ENCODE measurements at regions not wholly inside any gene's neighbourhood (a gene's known extent, or its start where the extent isn't known, plus 50 kb on each side); places are given as distances from the start of the nearest gene placed in this dataset.

DNA sequence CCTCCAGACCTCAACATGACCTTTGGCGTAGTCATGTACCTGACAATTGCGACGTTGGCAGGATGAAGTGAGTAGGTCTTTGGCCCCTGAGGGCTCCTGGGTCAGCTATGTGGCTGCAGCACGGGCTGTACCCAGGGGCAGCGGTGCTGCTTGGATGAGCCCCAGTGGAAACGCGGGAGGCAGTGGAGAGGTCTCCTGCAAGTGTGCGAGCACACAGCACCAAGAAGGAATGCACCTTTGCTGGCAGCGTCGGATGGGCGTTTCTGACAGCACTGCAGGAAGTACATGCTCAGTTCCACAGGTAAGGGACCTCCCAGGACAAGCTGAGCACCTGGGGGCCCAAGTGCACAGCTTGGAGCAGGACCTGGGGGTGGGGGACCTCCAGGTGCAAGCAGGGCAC lies 67.4 kb upstream of the UNC13C start:
- no peaks in the 10 kb centered on the region for H3K36me3 ChIP-seq (replicated peaks in 1 of 2; ENCODE audit: control extremely low read depth in 1 of 2, control insufficient read depth in 1 of 2, extremely low read depth in 1 of 2, insufficient read depth in 2 of 2, low read length in 1 of 2)
- H2AFZ ChIP-seq (ENCODE audit: insufficient read depth, low read depth, low read length, poor library complexity, severe bottlenecking) = no peak overlapping the region
- Mint-ChIP-seq H3K27ac (no peak overlapping the region), H3K4me3 (no peak overlapping the region), H3K4me1 (no peaks in the 10 kb centered on the region), H3K27me3 (no peaks in the 10 kb centered on the region), H3K9me3 (ENCODE audit: insufficient read depth) (no peaks in the 10 kb centered on the region)
- POLR2A ChIA-PET = no interaction called here
- CTCF ChIA-PET = no interaction called here
- H3K4me3 ChIP-seq (ENCODE audit: control extremely low read depth in 1 of 5, extremely low read depth in 1 of 5, insufficient read depth in 1 of 5, low read depth in 2 of 5, low read length in 4 of 5) = no peak overlapping the region
- no peak overlapping the region for H3K27ac ChIP-seq (ENCODE audit: low read length in 2 of 2)
- no peak for ATAC-seq (ENCODE audit: low read depth)
- H3K27me3 ChIP-seq (replicated peaks in 1 of 4; ENCODE audit: control extremely low read depth in 1 of 4, control insufficient read depth in 3 of 4, insufficient read depth in 4 of 4, low read length in 3 of 4) = no peaks in the 10 kb centered on the region
- peaks cover 0 to 6% (median 0%) of the 10 kb centered on the region in 3 donors for H3K9me3 ChIP-seq (ENCODE audit: control extremely low read depth in 1 of 3, control insufficient read depth in 2 of 3, insufficient read depth in 1 of 3, low read length in 2 of 3)
- no peak overlapping the region for H3K9ac ChIP-seq (ENCODE audit: low read length)
- no peaks in the 10 kb centered on the region for H3K4me1 ChIP-seq (ENCODE audit: control insufficient read depth in 2 of 2, insufficient read depth in 2 of 2, low read length in 2 of 2)
- H3K4me2 ChIP-seq (replicated peaks; ENCODE audit: low read depth, low read length, poor library complexity, severe bottlenecking) = no peak overlapping the region
- no peak for TF ChIP-seq EZH2 (IDR thresholded peaks at IDR 0.05; ENCODE audit: borderline replicate concordance, insufficient read depth, low read depth, low read length, poor library complexity, severe bottlenecking)
- TF ChIP-seq, protein P1, sequence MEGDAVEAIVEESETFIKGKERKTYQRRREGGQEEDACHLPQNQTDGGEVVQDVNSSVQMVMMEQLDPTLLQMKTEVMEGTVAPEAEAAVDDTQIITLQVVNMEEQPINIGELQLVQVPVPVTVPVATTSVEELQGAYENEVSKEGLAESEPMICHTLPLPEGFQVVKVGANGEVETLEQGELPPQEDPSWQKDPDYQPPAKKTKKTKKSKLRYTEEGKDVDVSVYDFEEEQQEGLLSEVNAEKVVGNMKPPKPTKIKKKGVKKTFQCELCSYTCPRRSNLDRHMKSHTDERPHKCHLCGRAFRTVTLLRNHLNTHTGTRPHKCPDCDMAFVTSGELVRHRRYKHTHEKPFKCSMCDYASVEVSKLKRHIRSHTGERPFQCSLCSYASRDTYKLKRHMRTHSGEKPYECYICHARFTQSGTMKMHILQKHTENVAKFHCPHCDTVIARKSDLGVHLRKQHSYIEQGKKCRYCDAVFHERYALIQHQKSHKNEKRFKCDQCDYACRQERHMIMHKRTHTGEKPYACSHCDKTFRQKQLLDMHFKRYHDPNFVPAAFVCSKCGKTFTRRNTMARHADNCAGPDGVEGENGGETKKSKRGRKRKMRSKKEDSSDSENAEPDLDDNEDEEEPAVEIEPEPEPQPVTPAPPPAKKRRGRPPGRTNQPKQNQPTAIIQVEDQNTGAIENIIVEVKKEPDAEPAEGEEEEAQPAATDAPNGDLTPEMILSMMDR (IDR thresholded peaks at IDR 0.05) = no peak
- intact Hi-C loops (cut with micrococcal nuclease) = no loop called here
- no peaks in the 10 kb centered on the region for H3K79me2 ChIP-seq (ENCODE audit: control insufficient read depth, insufficient read depth, low read length)
- no peak for DNase-seq
- WGBS (ENCODE audit: insufficient coverage) = 94% methylated on average over 11 of the region's 11 CpGs
- H4K20me1 ChIP-seq (ENCODE audit: control insufficient read depth, insufficient read depth, low read length, poor library complexity, severe bottlenecking) = no peaks in the 10 kb centered on the region

GRCh38 chr15:53910236-53910849 lies 67.9 kb upstream of the UNC13C start:
- CTCF ChIA-PET = no interaction called here
- H4K20me1 ChIP-seq (ENCODE audit: control insufficient read depth, insufficient read depth, low read length, poor library complexity, severe bottlenecking) = no peaks in the 10 kb centered on the region
- H2AFZ ChIP-seq (ENCODE audit: insufficient read depth, low read depth, low read length, poor library complexity, severe bottlenecking) = no peak overlapping the region
- H3K4me1 ChIP-seq (ENCODE audit: control insufficient read depth in 2 of 2, insufficient read depth in 2 of 2, low read length in 2 of 2) = no peaks in the 10 kb centered on the region
- no peak overlapping the region for H3K9ac ChIP-seq (ENCODE audit: low read length)
- Mint-ChIP-seq H3K27me3 (no peaks in the 10 kb centered on the region), H3K9me3 (ENCODE audit: insufficient read depth) (no peaks in the 10 kb centered on the region), H3K27ac (no peak overlapping the region), H3K4me3 (no peak overlapping the region), H3K4me1 (no peaks in the 10 kb centered on the region)
- ATAC-seq (ENCODE audit: low read depth) (no peak), DNase-seq (no peak)
- no peak overlapping the region for H3K4me3 ChIP-seq (ENCODE audit: control extremely low read depth in 1 of 5, extremely low read depth in 1 of 5, insufficient read depth in 1 of 5, low read depth in 2 of 5, low read length in 4 of 5)
- H3K36me3 ChIP-seq (replicated peaks in 1 of 2; ENCODE audit: control extremely low read depth in 1 of 2, control insufficient read depth in 1 of 2, extremely low read depth in 1 of 2, insufficient read depth in 2 of 2, low read length in 1 of 2) = no peaks in the 10 kb centered on the region
- POLR2A ChIA-PET = no interaction called here
- no peaks in the 10 kb centered on the region for H3K79me2 ChIP-seq (ENCODE audit: control insufficient read depth, insufficient read depth, low read length)
- no peak for TF ChIP-seq EZH2 (IDR thresholded peaks at IDR 0.05; ENCODE audit: borderline replicate concordance, insufficient read depth, low read depth, low read length, poor library complexity, severe bottlenecking)
- TF ChIP-seq, protein P1 (IDR thresholded peaks at IDR 0.05) = no peak
- H3K9me3 ChIP-seq (ENCODE audit: control extremely low read depth in 1 of 3, control insufficient read depth in 2 of 3, insufficient read depth in 1 of 3, low read length in 2 of 3) = peaks cover 0 to 6% (median 0%) of the 10 kb centered on the region in 3 donors
- intact Hi-C loops (cut with micrococcal nuclease) = no loop called here
- H3K4me2 ChIP-seq (replicated peaks; ENCODE audit: low read depth, low read length, poor library complexity, severe bottlenecking) = no peak overlapping the region
- H3K27ac ChIP-seq (ENCODE audit: low read length in 2 of 2) = no peak overlapping the region
- WGBS (ENCODE audit: insufficient coverage) = 91% methylated on average over 6 of the region's 12 CpGs
- H3K27me3 ChIP-seq (replicated peaks in 1 of 4; ENCODE audit: control extremely low read depth in 1 of 4, control insufficient read depth in 3 of 4, insufficient read depth in 4 of 4, low read length in 3 of 4) = no peaks in the 10 kb centered on the region
